Activated CD4-positive, CD25-positive, alpha-beta regulatory T cell treated with anti-CD3 and anti-CD28 coated beads, Interleukin-2, amount 50 U/mL, for 16 hours (primary cell): ENCODE measurements at regions not wholly inside any gene's neighbourhood (a gene's known extent, or its start where the extent isn't known, plus 50 kb on each side); places are given as distances from the start of the nearest gene placed in this dataset.
"Not testable (repeated sequence)": the region's sequence is repeated elsewhere in the genome, so short reads cannot be mapped to it uniquely, and the experiment has no call there.

ENCODE experiments used
- DNase-seq: peaks from one replicate; pipeline ENCODE4 v3.0.0-alpha.2; 2020; ENCODE audit warnings: low read depth, low spot score

DNA sequence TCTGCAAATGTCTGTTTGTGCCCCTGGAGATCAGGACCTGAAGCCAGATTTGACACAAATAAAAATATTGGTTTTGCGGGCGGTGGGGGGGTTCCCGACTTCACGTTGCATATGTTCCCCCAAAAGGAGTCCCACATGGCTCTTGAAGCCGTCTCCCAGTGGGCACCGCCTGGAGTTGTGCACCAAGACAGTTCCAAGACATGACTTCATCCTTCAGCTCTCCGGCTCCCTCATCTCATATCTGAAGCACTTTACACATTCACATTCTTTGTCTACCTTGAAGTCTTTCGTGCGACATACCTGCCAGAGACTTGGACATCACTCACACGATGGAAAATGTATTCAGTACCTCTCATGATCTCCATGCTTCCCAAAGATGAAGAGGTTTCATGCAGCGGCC, 362.8 kb upstream of the FOXK1 start:
- DNase-seq, result no peak

DNA sequence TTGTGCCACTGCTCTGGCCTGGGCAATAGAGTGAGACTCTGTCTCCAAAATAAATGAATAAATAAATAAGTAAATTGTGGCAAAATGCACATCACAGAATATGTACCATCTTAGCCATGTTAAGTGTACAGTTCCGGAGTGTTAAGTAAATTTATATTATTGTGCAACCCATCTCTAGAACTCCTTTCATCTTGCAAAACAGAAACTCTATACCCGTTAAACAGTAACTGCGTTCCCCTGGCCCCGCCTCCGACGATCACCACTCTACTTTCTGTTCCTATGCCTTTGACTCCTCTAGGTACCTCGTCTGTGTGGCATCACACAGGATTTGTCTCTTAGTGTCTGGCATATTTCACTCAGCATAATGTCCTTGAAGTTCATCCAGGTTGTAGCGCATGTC, 356.4 kb upstream of the FOXK1 start:
- no peak for DNase-seq

DNA sequence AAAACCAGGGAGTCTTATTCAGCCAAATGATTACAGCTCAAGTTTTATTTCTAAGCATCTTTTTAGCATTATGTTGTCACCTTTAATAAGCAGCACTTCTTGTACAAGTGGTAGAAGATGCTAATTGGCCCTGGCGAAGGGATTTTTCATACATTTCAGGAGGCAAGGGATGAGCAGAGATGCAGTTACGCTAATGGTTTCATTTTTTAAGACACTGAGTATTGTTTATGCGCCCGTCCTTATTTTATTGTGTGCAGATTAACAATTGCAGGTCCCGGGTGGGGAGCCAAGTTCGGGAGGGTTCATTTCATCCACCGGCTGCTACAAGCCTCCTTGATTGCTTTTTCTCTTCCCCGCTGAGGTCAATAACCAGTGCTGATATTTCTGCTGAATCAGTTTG, 350.4 kb upstream of the FOXK1 start:
- no peak for DNase-seq

DNA sequence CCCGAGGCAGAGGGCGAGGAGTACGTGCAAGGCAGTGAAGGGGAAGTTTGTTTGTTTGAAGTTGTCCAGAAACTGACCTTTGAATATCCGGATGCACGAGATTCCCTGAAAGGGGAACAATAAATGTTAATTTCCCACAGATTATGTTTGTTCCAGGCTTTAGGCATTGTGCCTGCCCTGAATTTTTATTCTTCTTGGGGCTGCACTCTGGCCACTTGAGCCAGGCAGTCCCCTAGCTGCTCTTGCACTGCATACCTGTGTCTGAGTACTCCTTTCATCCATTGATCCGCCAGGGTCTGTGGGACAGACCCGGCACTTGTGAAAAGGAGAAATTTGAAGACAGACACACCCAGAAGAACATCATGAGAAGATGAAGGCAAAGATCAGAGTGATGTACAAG, 343.5 kb upstream of the FOXK1 start:
- DNase-seq, result no peak

DNA sequence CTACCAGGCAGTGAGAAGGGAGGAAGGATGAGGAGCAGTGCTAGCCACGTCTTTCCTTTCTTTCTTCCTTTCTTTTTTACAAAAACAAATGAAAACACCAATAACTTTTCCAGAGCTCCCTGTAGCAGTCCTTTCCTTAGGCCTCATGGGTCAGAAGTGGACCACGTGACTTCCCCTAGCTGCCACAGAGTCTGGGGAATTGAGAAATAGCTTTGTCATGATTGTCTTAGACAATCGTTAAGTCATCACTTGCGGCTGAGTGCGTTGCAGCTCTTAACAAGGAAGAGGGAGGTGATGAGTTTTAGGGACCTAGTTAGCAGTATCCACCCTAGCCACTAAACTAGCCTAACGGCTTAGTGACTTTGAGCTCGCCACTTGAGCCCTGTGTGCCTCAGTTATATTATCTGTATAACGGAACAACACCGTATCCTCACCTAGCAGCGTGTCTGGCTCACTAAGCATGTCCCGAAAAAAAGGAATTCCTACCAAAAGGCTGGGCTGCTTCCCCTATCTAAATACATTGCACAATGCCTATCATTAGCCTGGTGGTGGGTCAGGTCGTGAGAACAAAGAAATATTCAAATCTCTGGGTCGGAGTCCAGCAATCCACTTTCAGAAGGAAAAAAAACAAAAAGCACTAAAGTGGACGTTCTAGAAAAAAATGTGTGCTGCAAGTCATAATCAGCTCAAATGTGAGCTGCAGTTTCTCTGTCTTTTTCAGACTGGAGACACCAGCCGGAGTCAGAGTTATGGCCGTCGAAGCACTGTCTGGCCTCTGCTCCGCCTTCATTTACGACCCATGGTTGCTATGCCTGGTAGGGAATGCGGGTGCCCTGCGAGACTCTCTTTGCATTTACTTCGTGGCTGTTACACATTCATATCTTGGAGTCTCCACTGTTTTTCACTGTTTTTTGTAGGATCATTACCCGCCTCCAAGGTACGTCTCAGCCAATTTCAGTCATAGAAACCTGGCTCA, 338.5 kb upstream of the FOXK1 start:
- DNase-seq, result no peak

DNA sequence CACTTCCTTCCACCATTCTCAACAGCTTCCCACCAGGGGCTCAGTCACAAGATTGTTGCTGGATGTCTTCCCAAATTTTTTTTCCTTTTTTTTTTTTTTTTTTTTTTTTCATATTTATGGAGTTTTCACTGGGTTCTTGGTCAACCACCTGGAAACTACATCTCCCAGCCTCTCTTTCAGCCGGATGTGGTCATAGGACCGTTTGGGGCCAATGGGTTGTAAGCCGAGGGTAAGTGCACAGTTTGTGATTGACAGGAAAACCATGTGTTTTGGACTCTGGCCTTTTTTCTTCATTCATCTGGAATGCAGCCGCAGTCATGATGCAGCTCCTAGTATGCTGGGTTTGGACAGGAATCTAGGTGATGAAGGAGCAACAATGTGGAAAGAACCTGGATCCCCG, 337.1 kb upstream of the FOXK1 start:
- no peak for DNase-seq

DNA sequence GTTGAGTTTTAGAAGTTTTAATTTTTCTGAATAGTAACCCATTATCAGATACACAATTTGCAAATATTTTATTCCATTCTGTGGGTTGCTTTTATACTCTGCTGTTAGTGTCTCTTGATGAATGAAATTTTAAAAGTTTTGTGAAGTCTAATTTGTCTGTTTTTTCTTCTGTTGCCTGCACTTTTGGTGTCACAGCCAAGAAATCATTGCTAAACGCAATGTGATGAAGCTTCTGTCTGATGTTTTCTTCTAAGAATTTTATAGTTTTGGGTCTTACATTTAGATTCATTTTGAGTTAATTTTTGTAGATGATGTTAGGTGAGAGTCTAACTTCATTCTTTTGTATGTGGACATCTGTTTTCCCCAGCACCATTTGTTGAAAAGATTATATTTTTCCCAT, 330.0 kb upstream of the FOXK1 start:
- no peak for DNase-seq

GRCh38 chr7:4361774-4362173, 320.3 kb upstream of the FOXK1 start:
- no peak for DNase-seq

GRCh38 chr7:4383584-4383983, 298.5 kb upstream of the FOXK1 start:
- no peak for DNase-seq

DNA sequence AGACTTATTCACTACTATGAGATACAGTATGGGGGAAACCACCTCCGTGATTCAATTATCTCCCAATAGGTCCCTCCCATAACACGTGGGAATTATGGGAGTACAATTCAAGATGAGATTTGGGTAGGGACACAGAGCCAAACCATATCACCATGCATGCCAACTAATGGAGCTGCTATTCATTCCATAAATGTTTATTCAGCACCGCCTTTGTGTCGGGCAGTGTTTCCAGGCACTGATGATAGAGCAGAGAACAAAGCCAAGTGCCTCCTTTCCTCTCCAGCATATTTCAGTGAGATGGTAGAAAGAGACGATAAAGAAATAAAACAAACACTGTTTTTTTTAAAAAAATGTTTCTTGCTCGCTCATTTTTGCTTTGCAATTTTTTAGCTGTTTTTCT, 295.9 kb upstream of the FOXK1 start:
- no peak for DNase-seq

DNA sequence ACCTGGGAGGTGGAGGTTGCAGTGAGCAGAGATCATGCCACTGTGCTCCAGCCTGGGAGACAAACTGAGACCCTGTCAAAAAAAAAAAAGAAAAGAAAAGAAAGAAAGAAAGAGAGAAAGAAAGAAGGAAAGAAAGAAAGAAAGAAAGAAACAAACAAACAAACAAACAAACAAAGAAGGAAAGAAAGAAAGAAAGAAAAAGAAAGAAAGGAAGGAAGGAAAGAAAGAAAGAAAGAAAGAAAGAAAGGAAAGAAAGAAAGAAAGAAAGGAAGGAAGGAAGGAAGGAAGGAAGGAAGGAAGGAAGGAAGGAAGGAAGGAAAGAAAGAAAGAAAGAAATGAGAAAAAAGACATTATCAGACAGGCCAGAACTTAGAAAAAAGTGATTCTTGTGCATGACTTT, 291.0 kb upstream of the FOXK1 start:
- not testable (repeated sequence) for DNase-seq

- DNase-seq, result no peak
These were observed 287.4 kb upstream of the FOXK1 start for GRCh38 chr7:4394736-4395135.

DNA sequence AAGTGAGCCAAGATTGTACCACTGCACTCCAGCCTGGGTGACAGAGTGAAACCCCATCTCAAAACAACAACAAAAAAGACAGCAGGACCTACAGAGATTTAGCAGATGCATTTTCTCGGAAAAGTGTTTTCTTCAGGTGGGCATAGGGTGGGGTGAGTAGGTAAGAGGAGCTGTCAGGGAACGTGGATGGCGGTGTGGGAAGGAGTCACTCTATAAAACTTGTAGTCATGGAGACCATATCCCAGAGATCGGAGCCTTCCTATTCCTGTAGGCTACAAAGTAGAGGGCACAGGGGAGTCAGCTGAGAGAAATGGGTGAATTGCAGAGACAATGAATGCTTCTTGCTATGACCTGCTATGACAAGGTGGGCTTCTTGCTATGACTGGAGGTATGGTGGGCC, 283.0 kb upstream of the FOXK1 start:
- no peak for DNase-seq

DNA sequence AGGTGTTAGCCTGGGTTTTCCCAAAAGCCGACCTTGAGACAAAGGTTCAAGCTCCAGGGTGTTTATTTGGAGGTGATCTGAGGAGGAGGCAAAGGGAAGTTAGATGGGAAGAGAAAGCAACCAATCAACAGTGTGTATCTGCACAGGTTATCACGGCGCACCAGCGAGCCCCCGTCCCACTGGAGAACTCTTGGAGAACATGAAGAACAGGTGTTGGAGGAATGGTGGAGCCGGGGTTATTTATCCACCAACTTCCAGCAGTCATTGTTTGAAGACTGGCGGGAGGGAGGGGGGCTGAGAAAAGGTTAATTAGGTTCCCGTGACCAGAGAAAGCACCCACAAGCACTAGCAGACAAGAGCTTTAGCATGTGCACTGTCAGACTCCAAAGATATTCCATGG, 282.5 kb upstream of the FOXK1 start:
- DNase-seq, result no peak

GRCh38 chr7:4406288-4407058, 275.6 kb upstream of the FOXK1 start:
- no peak for DNase-seq

DNA sequence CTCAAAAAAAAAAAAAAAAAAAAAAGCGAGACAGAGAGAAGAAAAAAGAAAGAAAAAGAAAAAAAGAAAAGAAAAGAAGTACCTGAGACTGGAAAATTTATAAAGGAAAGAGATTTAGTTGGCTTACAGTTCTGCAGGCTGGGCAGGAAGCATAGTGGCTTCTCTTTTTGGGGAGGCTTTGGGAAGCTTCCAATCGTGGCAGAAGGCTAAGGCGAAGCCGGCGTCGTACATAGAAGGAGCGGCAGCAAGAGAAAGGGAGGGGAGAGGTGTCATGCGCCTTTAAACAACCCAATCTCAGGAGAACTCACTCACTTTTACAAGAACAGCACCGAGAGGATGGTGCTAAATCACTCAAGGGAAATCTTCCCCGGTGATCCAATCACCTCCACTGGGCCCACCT, 272.1 kb upstream of the FOXK1 start:
- DNase-seq, result no peak

- no peak for DNase-seq
These were observed 265.6 kb upstream of the FOXK1 start for GRCh38 chr7:4416396-4417056.

GRCh38 chr7:4428526-4428925, 253.6 kb upstream of the FOXK1 start:
- DNase-seq, result no peak

GRCh38 chr7:4430227-4430626, 251.9 kb upstream of the FOXK1 start:
- no peak for DNase-seq

GRCh38 chr7:4434306-4434705, 247.8 kb upstream of the FOXK1 start:
- DNase-seq, result no peak

GRCh38 chr7:4436361-4436895, 245.7 kb upstream of the FOXK1 start:
- DNase-seq, result no peak

GRCh38 chr7:4436936-4437335, 245.2 kb upstream of the FOXK1 start:
- DNase-seq, result no peak
